Posterior cingulate gyrus (tissue), 11 donors: ENCODE measurements at regions not wholly inside any gene's neighbourhood (a gene's known extent, or its start where the extent isn't known, plus 50 kb on each side); places are given as distances from the start of the nearest gene placed in this dataset.

ENCODE experiments used
- DNase-seq, 10 donors: peaks; one replicate each; pipeline versions ENCODE4 v3.0.0 to v3.0.0-alpha.2; 2020 to 2021; ENCODE audit warnings: mixed read lengths in 3 of 10
- intact Hi-C: fragments of 100-400 bp; cut with DNase I; formaldehyde crosslinking; loops from one replicate; pipeline ENCODE4 v1.15.1; 2023

GRCh38 chr15:93846148-93846547 lies 385.2 kb upstream of the MCTP2 start:
- intact Hi-C loops = no loop called here
- peak in 1 of 10 donors; percentile 54 for DNase-seq

GRCh38 chr15:93837450-93837849 lies 393.9 kb upstream of the MCTP2 start:
- intact Hi-C loops = no loop called here

GRCh38 chr15:93835344-93835743 lies 396.0 kb upstream of the MCTP2 start:
- no peak for DNase-seq
- intact Hi-C loops = no loop called here

More at GRCh38 chr15:93837450-93837849, 393.9 kb upstream of the MCTP2 start:
- DNase-seq = no peak

GRCh38 chr15:93831641-93832040 lies 399.7 kb upstream of the MCTP2 start:
- no peak for DNase-seq
- intact Hi-C loops = no loop called here

GRCh38 chr15:93830221-93831080 lies 400.9 kb upstream of the MCTP2 start:
- no peak for DNase-seq
- intact Hi-C loops = no loop called here

- intact Hi-C loops = no loop called here
- no peak for DNase-seq
Observed at GRCh38 chr15:93829115-93829870, 402.1 kb upstream of the MCTP2 start.

GRCh38 chr15:93826790-93827189 lies 404.6 kb upstream of the MCTP2 start:
- intact Hi-C loops = no loop called here
- no peak for DNase-seq

- DNase-seq = no peak
- intact Hi-C loops = no loop called here
Observed at GRCh38 chr15:93826293-93826692, 405.1 kb upstream of the MCTP2 start.

GRCh38 chr15:93825682-93826081 lies 405.7 kb upstream of the MCTP2 start:
- intact Hi-C loops = no loop called here
- DNase-seq = no peak

GRCh38 chr15:93823971-93824913 lies 407.1 kb upstream of the MCTP2 start:
- no peak for DNase-seq
- intact Hi-C loops = no loop called here

- no peak for DNase-seq
- intact Hi-C loops = no loop called here
Observed at GRCh38 chr15:93820566-93820965, 410.8 kb upstream of the MCTP2 start.

- no peak for DNase-seq
- intact Hi-C loops = no loop called here
Observed at GRCh38 chr15:93819826-93820225, 411.5 kb upstream of the MCTP2 start.

- intact Hi-C loops = no loop called here
Observed at GRCh38 chr15:93816815-93817214, 414.5 kb upstream of the MCTP2 start.

GRCh38 chr15:93811305-93811704 lies 420.1 kb upstream of the MCTP2 start:
- intact Hi-C loops = no loop called here
- DNase-seq = no peak

More at GRCh38 chr15:93816815-93817214, 414.5 kb upstream of the MCTP2 start:
- no peak for DNase-seq

GRCh38 chr15:93809516-93809915 lies 421.8 kb upstream of the MCTP2 start:
- intact Hi-C loops = no loop called here
- no peak for DNase-seq

- DNase-seq = peak in 3 of 10 donors; percentile 66 to 82 (median 74)
- intact Hi-C loops = no loop called here
Observed at GRCh38 chr15:93803421-93804152, 427.8 kb upstream of the MCTP2 start.

GRCh38 chr15:93801206-93801605 lies 430.2 kb upstream of the MCTP2 start:
- intact Hi-C loops = no loop called here

GRCh38 chr15:93800805-93801204 lies 430.6 kb upstream of the MCTP2 start:
- intact Hi-C loops = no loop called here
- no peak for DNase-seq

More at GRCh38 chr15:93801206-93801605, 430.2 kb upstream of the MCTP2 start:
- no peak for DNase-seq

GRCh38 chr15:93789441-93789840 lies 441.9 kb upstream of the MCTP2 start:
- DNase-seq = no peak
- intact Hi-C loops = no loop called here

- DNase-seq = no peak
- intact Hi-C loops = no loop called here
Observed at GRCh38 chr15:93780073-93780472, 451.3 kb upstream of the MCTP2 start.
